Thoracic aorta (tissue), 2 donors: ENCODE measurements at regions not wholly inside any gene's neighbourhood (a gene's known extent, or its start where the extent isn't known, plus 50 kb on each side); places are given as distances from the start of the nearest gene placed in this dataset.

Experiments
- ATAC-seq: fragments of 150-250 bp; one replicate; pipeline ENCODE4 v1.8.0; 2017; ENCODE audit warnings: low read depth; ENCODE audit not compliant: insufficient number of reproducible peaks, low FRiP score
- DNase-seq: peaks from one replicate; pipeline ENCODE4 v3.0.0-alpha.2; 2020; ENCODE audit warnings: low spot score
- H3K27ac ChIP-seq, 2 donors: fragments of 200-600 bp; sonication (generic); 1 replicate in 1 of 2; 2 replicates in 1 of 2; pipeline ENCODE4 v1.5.1; 2016; ENCODE audit warnings: mild to moderate bottlenecking in 2 of 2, moderate library complexity in 2 of 2
- H3K27me3 ChIP-seq: fragments of 200-600 bp; sonication (generic); replicated peaks from 2 replicates; pipeline ENCODE4 v1.6.0; 2016; ENCODE audit warnings: mild to moderate bottlenecking; ENCODE audit not compliant: insufficient read depth
- H3K36me3 ChIP-seq: fragments of 200-600 bp; sonication (generic); one replicate; pipeline ENCODE4 v1.5.1; 2016
- H3K4me1 ChIP-seq, 2 donors: fragments of 200-600 bp; sonication (generic); 1 replicate in 1 of 2; 2 replicates in 1 of 2; pipeline versions ENCODE4 v1.5.1 to v1.6.0; 2016; ENCODE audit warnings: low read depth in 2 of 2, mild to moderate bottlenecking in 1 of 2; ENCODE audit not compliant: control insufficient read depth in 1 of 2
- H3K4me3 ChIP-seq: fragments of 200-600 bp; sonication (generic); 2 replicates; pipeline ENCODE4 v1.5.1; 2016; ENCODE audit warnings: mild to moderate bottlenecking
- H3K9me3 ChIP-seq: fragments of 200-600 bp; sonication (generic); 2 replicates; pipeline ENCODE4 v1.5.1; 2016
- TF ChIP-seq, protein P1 (sequence below): fragments of 200-600 bp; sonication (generic); IDR thresholded peaks from one replicate; pipeline ENCODE4 v1.5.1; 2019; ENCODE audit warnings: antibody characterized with exemption

DNA sequence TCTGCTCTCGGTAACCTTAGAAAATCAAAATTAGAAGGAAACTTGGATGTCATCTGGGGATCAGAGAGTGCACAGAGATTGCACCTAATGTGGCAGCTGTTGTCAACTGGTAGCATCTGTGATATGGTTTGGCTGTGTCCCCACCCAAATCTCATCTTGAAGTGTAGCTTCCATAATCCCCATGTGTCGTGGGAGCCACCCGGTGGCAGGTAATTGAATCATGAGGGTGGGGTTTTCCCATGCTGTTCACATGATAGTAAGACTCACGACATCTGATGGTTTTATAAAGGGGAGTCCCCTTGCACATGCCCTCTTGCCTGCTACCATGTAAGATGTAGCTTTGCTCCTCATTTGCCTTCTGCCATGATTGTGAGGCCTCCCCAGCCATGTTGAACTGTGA is 127.7 kb upstream of the SRRM4 start:
- H3K4me3 ChIP-seq, result no peak overlapping the region
- no peak overlapping the region for H3K27ac ChIP-seq
- no peaks in the 10 kb centered on the region for H3K36me3 ChIP-seq
- DNase-seq, result no peak
- no peak for ATAC-seq
- no peaks in the 10 kb centered on the region for H3K4me1 ChIP-seq
- H3K27me3 ChIP-seq, result no peaks in the 10 kb centered on the region
- TF ChIP-seq, protein P1, sequence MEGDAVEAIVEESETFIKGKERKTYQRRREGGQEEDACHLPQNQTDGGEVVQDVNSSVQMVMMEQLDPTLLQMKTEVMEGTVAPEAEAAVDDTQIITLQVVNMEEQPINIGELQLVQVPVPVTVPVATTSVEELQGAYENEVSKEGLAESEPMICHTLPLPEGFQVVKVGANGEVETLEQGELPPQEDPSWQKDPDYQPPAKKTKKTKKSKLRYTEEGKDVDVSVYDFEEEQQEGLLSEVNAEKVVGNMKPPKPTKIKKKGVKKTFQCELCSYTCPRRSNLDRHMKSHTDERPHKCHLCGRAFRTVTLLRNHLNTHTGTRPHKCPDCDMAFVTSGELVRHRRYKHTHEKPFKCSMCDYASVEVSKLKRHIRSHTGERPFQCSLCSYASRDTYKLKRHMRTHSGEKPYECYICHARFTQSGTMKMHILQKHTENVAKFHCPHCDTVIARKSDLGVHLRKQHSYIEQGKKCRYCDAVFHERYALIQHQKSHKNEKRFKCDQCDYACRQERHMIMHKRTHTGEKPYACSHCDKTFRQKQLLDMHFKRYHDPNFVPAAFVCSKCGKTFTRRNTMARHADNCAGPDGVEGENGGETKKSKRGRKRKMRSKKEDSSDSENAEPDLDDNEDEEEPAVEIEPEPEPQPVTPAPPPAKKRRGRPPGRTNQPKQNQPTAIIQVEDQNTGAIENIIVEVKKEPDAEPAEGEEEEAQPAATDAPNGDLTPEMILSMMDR, result no peak
- no peaks in the 10 kb centered on the region for H3K9me3 ChIP-seq

DNA sequence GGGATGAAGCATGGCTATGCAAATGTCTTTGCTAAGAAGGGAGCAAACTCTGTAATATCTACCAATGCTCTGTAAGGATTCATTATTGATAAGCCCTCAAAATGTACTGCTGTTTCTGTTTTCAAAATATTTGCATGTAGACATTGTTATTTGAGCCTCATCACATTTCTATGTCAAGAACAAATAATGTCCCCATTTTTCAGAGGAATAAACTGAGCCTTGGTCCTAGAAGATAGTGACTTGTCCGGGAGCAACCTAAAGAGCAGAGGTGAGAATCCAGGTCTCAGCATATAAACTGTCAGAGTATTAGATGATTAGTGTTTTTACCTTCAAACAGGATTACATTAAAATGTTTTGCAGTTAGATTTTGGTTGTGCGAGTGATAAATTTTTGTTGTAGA is 125.5 kb upstream of the SRRM4 start:
- DNase-seq, result no peak
- Histone ChIP-seq H3K36me3 (no peaks in the 10 kb centered on the region), H3K27ac (no peak overlapping the region), H3K4me3 (no peak overlapping the region), H3K27me3 (no peaks in the 10 kb centered on the region), H3K4me1 (no peaks in the 10 kb centered on the region), H3K9me3 (no peaks in the 10 kb centered on the region)
- TF ChIP-seq, protein P1, result no peak
- ATAC-seq, result no peak

- H3K27ac ChIP-seq, result no peak overlapping the region
- H3K4me1 ChIP-seq, result no peaks in the 10 kb centered on the region
- no peak overlapping the region for H3K4me3 ChIP-seq
- no peaks in the 10 kb centered on the region for H3K9me3 ChIP-seq
- no peaks in the 10 kb centered on the region for H3K36me3 ChIP-seq
- DNase-seq (no peak), ATAC-seq (no peak)
- no peaks in the 10 kb centered on the region for H3K27me3 ChIP-seq
- TF ChIP-seq, protein P1, result no peak
Measured at GRCh38 chr12:118866346-118866745, 115.0 kb upstream of the SRRM4 start.

DNA sequence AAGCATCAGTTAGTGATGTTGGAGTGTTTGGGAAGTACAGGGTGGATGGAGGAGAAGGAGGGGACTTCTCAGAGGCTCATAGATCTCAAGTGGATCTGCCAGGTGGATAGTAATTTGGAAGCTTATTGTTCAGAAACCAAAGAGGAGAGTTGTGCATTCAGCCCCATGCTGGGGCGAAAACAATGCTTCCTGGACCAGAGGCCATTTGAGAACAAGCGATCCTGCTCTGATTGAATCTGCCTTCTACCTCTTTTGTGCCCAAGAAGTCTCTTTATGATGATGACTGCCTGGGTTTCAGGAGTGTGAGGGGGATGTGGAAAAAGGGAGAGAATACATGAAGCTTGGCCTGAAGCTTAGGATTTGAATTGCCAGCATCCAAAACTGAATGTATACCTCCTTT is 110.8 kb upstream of the SRRM4 start:
- ATAC-seq (no peak), DNase-seq (no peak)
- Histone ChIP-seq H3K9me3 (no peaks in the 10 kb centered on the region), H3K27me3 (no peaks in the 10 kb centered on the region), H3K27ac (no peak overlapping the region), H3K4me3 (no peak overlapping the region), H3K36me3 (no peaks in the 10 kb centered on the region), H3K4me1 (no peaks in the 10 kb centered on the region)
- TF ChIP-seq, protein P1, result no peak

GRCh38 chr12:118874698-118875548 is 106.4 kb upstream of the SRRM4 start:
- Histone ChIP-seq H3K4me1 (no peaks in the 10 kb centered on the region), H3K9me3 (no peaks in the 10 kb centered on the region), H3K4me3 (no peak overlapping the region), H3K27ac (no peak overlapping the region), H3K36me3 (no peaks in the 10 kb centered on the region), H3K27me3 (no peaks in the 10 kb centered on the region)
- TF ChIP-seq, protein P1, result no peak
- ATAC-seq, result no peak
- no peak for DNase-seq
